Activated naive CD4-positive, alpha-beta T cell treated with anti-CD3 and anti-CD28 coated beads, Interleukin-2, amount 50 U/mL, for 72 hours (primary cell): ENCODE measurements at regions not wholly inside any gene's neighbourhood (a gene's known extent, or its start where the extent isn't known, plus 50 kb on each side); places are given as distances from the start of the nearest gene placed in this dataset.

ENCODE experiments used
- ATAC-seq, 2 donors: fragments of 150-1000 bp; cut with Tn5 transposase; 2 replicates each; pipeline ENCODE4 v1.10.0; 2021; ENCODE audit warnings: mild to moderate bottlenecking in 2 of 2, moderate library complexity in 2 of 2
- DNase-seq, 2 donors: peaks; one replicate each; pipeline ENCODE4 v3.0.0; 2021 to 2022; ENCODE audit warnings: low spot score in 2 of 2
- H3K27ac Mint-ChIP-seq, 2 donors: one replicate each; pipeline ENCODE4 v1.8.0; 2022; ENCODE audit warnings: mild to moderate bottlenecking in 2 of 2, mixed read lengths in 2 of 2
- H3K36me3 Mint-ChIP-seq, 2 donors: one replicate each; pipeline ENCODE4 v1.8.0; 2022; ENCODE audit warnings: mixed read lengths in 2 of 2
- H3K9me3 Mint-ChIP-seq, 2 donors: one replicate each; pipeline ENCODE4 v1.8.0; 2022; ENCODE audit warnings: mixed read lengths in 2 of 2

- H3K27ac Mint-ChIP-seq = no peak overlapping the region
- ATAC-seq (no peak), DNase-seq (no peak)
- H3K36me3 Mint-ChIP-seq = peaks cover 0 to 7% of the 10 kb centered on the region in 2 donors
- peaks cover 5 to 21% of the 10 kb centered on the region in 2 donors for H3K9me3 Mint-ChIP-seq
Observed at GRCh38 chr4:96675416-96675815, 835.5 kb downstream of the PDHA2 start.

- no peak for ATAC-seq
- Mint-ChIP-seq H3K36me3 (peaks cover 0 to 7% of the 10 kb centered on the region in 2 donors), H3K27ac (no peak overlapping the region), H3K9me3 (peaks cover 5 to 21% of the 10 kb centered on the region in 2 donors)
- DNase-seq = no peak
Observed at GRCh38 chr4:96675896-96676295, 836.0 kb downstream of the PDHA2 start.

- Mint-ChIP-seq H3K27ac (no peak overlapping the region), H3K36me3 (peaks cover 0 to 7% of the 10 kb centered on the region in 2 donors), H3K9me3 (peaks cover 5 to 17% of the 10 kb centered on the region in 2 donors)
- DNase-seq (no peak), ATAC-seq (no peak)
Observed at GRCh38 chr4:96676754-96677435, 837.0 kb downstream of the PDHA2 start.

DNA sequence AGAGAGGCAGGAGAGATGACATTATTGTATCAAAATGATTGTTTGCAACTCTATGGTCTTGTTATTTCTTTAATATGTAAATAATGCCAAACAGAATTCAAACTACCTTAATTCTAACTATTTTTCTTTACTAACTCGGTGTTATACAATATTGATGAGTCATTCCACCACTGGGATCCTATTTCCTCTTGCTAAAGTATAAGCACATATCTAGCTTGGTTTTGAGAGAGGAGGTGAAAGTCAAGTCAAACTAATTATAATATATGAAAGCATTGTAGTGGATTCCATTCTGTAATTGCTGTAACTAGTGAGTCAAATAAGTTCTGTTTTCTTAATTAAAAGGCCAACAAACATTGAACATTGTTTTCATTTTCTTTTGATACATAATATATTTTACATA lies 837.6 kb downstream of the PDHA2 start:
- Mint-ChIP-seq H3K27ac (no peak overlapping the region), H3K9me3 (peaks cover 5 to 17% of the 10 kb centered on the region in 2 donors), H3K36me3 (peaks cover 0 to 7% of the 10 kb centered on the region in 2 donors)
- no peak for ATAC-seq
- no peak for DNase-seq

- Mint-ChIP-seq H3K36me3 (no peaks in the 10 kb centered on the region), H3K9me3 (peaks cover 5 to 7% of the 10 kb centered on the region in 2 donors), H3K27ac (no peak overlapping the region)
- DNase-seq (no peak), ATAC-seq (no peak)
Observed at GRCh38 chr4:96681218-96681617, 841.3 kb downstream of the PDHA2 start.

DNA sequence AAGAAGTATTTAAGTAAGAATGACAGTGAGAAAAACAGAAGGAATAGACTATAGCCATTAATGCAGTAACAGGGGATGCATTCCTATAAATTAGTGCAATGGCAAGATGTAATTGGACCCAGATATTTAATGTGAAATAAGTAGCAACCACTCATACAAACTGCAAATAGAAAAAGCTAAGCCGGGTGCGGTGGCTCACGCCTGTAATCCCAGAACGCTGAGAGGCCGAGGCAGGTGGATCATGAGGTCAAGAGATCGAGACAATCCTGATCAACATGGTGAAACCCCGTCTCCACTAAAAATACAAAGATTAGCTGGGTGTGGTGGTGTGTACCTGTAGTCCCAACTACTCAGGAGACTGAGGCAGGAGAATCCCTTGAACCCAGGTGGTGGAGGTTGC lies 845.8 kb downstream of the PDHA2 start:
- peaks cover 3 to 5% of the 10 kb centered on the region in 2 donors for H3K9me3 Mint-ChIP-seq
- no peaks in the 10 kb centered on the region for H3K36me3 Mint-ChIP-seq

DNA sequence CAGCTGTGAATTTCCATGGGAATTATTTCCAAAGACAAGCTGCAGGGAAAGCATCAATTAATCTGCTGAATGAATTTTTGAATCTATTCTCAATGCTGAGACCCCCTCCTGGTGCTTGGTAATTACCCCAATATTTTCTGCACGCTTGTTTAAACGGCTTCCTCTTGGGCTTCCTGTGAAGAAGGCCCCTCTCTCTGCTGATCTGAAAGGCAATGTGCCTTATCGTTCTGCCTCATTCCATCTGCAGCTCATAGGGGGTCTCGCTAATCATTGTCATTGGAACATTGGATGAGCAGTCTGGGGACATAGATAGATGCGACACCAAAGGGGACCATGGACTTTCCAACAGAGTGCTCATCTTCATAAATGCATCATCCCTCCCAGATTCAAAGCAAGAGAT lies 851.6 kb downstream of the PDHA2 start:
- Mint-ChIP-seq H3K9me3 (peaks cover 10 to 15% of the 10 kb centered on the region in 2 donors), H3K36me3 (no peaks in the 10 kb centered on the region), H3K27ac (no peak overlapping the region)
- ATAC-seq = no peak
- no peak for DNase-seq

More for the DNA sequence above, 845.8 kb downstream of the PDHA2 start:
- ATAC-seq (no peak), DNase-seq (no peak)
- no peak overlapping the region for H3K27ac Mint-ChIP-seq

DNA sequence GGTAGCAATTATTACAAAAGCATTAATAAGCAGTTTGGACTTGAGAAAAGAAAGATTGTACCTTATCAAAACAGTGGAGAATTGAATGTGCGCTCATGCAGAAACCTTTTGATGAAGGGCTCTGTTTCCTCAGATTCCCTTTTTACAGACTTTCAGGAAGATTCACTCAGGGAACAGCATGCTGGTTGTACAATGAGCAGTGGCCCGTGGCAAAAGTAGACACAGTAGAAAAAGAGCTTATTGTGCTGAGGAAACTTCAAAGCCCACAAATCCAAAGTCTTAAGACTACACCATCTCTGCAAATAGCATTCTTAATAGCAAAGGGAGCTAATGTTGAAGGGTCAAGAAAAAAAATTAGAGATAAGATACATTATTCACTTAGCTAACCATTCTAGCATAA lies 858.9 kb downstream of the PDHA2 start:
- DNase-seq (no peak), ATAC-seq (no peak)
- peaks cover 0 to 5% of the 10 kb centered on the region in 2 donors for H3K9me3 Mint-ChIP-seq

DNA sequence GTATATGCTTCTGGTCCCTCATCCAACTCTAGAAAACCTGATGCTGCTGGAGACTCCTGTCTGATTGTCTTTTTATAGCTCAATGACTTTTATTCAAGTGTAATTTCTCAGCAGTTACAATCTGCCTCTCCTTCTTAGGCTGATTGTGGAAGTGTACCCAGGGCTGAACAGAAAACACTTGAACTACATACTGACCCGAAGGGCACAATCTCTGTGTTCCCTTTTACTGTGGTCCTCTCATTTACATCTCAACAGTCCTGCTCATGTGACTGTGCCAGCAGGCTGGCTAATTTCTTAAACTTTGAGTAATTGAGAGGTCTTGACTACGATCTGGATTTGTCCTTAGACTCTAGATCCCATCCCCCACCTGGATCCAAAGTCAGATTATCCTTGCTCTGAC lies 863.4 kb downstream of the PDHA2 start:
- ATAC-seq (no peak), DNase-seq (no peak)
- Mint-ChIP-seq H3K27ac (no peak overlapping the region), H3K36me3 (no peaks in the 10 kb centered on the region), H3K9me3 (no peaks in the 10 kb centered on the region)

More for the DNA sequence above, 858.9 kb downstream of the PDHA2 start:
- Mint-ChIP-seq H3K27ac (no peak overlapping the region), H3K36me3 (no peaks in the 10 kb centered on the region)

DNA sequence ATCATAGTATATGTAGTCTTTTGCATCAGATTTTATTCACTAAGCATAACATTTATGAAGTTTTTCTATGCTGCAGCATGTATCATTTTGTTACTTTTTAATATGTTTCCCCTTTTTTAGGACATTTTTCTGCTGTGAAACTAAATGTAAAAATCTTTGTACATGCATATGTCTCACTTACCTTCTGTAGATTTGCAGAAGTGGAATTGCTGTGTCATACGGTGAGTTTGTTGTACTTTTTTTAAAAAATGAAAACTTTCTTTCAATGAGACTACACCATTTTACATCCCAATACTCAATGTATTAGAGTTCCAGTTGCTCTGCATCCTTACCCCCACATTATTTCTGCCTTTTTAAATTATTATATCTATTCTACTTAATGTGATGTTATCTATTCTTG lies 868.9 kb downstream of the PDHA2 start:
- ATAC-seq (no peak), DNase-seq (no peak)
- Mint-ChIP-seq H3K9me3 (no peaks in the 10 kb centered on the region), H3K27ac (no peak overlapping the region), H3K36me3 (no peaks in the 10 kb centered on the region)

DNA sequence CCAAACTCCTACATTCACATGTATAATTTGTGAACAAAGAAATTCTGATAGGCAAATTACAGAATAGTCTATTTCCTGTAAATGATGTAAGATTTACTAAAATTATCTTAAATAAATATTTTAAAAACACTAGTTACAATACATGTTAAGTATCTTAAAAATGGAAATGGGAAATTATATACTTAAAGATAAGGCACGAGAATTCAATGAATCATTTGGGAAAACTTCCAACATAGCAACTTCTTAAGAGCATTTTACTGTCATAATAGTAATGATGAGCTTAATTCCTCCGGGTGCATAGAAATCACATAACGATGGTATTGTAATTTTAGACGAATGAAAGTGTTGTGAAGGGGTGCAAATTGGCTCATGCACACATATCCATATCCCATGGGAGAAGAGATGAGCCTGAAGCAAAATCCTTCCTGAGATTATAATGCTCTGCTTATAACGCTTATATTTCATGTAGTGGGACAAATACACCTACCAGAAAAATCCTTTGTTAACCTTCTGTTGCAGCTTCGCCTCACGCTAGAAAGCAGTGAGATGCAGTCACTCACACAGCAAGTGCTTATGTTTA lies 873.5 kb downstream of the PDHA2 start:
- no peak for DNase-seq
- H3K27ac Mint-ChIP-seq = no peak overlapping the region
- no peaks in the 10 kb centered on the region for H3K36me3 Mint-ChIP-seq
- no peak for ATAC-seq
- H3K9me3 Mint-ChIP-seq = no peaks in the 10 kb centered on the region

- DNase-seq = no peak
- H3K36me3 Mint-ChIP-seq = no peaks in the 10 kb centered on the region
- H3K9me3 Mint-ChIP-seq = peaks cover 7 to 23% of the 10 kb centered on the region in 2 donors
- no peak overlapping the region for H3K27ac Mint-ChIP-seq
- ATAC-seq = no peak
Observed at GRCh38 chr4:96729641-96730040, 889.7 kb downstream of the PDHA2 start.

DNA sequence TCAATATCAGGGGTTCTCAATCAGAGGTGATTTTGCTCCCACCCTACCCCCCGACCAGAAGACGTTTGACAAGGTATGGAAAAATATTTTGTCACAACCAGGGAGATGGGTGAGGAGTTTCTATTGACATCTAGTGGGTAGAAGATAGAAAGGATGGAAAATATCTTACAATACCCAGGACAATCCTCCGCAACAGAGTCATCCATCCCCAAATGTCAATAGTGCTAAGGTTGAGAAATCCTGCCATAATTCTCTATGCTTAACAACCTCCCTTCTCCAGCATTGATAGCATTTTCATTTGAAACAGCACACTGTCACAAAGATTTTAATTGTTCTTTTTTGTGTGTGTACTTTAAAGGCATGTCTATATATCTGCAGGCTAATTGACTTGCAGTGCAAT lies 890.5 kb downstream of the PDHA2 start:
- no peak overlapping the region for H3K27ac Mint-ChIP-seq
- H3K36me3 Mint-ChIP-seq = no peaks in the 10 kb centered on the region
- H3K9me3 Mint-ChIP-seq = peaks cover 7 to 22% of the 10 kb centered on the region in 2 donors
- no peak for ATAC-seq
- DNase-seq = no peak

DNA sequence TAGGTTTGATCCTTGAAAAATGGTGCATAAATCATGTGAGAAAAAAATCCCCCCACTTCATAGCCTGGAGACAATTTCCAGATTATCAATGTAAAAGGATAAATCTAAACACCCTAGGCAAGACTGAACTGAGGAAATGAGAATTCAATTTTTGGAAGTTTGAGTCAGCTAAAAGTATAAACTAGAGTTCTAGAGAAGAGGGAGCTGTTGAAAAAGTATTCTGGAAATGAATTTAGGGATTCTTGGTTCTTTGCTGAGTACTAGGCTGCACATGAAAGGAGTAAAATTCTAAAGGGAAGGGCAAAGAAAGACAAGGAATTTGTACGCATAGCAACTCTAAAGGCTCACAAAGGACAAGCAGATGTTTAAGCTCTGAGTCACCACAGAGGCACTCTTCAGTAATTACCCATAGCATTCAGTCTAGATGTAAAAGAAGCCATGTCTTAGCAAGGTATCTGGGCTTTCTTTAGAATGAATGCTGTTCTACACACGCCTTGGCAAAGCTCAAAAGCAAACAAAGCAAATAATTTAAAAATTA lies 896.5 kb downstream of the PDHA2 start:
- ATAC-seq (no peak), DNase-seq (no peak)
- Mint-ChIP-seq H3K36me3 (no peaks in the 10 kb centered on the region), H3K27ac (no peak overlapping the region), H3K9me3 (peaks cover 12 to 19% of the 10 kb centered on the region in 2 donors)

- DNase-seq (no peak), ATAC-seq (no peak)
- Mint-ChIP-seq H3K9me3 (peaks cover 5 to 8% of the 10 kb centered on the region in 2 donors), H3K27ac (no peak overlapping the region), H3K36me3 (no peaks in the 10 kb centered on the region)
Observed at GRCh38 chr4:96739101-96739500, 899.2 kb downstream of the PDHA2 start.

DNA sequence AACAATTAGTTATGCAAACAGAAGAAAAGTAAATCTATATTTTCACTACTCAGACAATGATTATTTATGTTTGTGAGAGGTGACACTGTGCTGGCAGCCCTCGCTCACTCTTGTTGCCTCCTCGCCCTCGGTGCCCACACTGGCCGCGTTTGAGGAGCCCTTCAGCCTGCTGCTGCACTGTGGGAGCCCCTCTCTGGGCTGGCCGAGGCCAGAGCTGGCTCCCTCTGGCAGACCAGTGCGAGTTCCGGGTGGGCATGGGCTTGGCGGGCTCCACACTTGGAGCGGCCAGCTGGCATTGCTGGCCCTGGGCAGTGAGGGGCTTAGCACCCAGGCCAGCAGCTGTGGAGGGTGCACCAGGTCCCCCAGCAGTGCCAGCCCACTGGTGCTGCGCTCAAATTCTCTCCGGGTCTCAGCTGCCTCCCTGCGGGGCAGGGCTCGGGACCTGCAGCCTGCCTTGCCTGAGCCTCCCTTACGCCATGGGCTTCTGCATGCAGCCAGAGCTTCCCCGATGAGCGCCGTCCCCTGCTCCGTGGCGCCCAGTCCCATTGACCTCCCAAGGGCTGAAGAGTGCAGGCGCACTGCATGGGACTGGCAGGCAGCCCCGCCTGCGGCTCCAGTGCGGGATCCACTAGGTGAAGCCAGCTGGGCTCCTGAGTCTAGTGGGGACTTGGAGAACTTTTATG lies 902.6 kb downstream of the PDHA2 start:
- no peak for ATAC-seq
- no peak for DNase-seq
- H3K27ac Mint-ChIP-seq = no peak overlapping the region
- H3K36me3 Mint-ChIP-seq = no peaks in the 10 kb centered on the region
- H3K9me3 Mint-ChIP-seq = peaks cover 4 to 5% of the 10 kb centered on the region in 2 donors

DNA sequence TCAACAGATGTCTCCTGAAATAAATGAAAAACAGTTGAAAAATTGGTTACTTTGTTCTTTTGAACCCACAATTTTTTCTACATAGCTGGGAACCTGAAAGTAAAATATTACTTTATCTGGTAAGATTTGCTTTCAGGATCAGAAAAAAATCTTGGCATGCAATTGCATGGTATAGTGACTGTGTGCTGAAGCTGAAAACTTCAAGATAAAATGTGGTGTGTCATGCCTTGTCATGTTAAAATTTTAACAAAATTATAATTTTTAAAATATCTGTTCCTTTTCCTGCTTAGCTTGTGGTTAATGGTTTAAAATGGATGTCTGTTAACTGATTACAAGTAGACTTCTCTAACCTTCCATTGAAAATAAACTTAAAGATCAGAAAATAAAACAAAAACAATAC lies 904.8 kb downstream of the PDHA2 start:
- Mint-ChIP-seq H3K27ac (no peak overlapping the region), H3K36me3 (no peaks in the 10 kb centered on the region), H3K9me3 (peaks cover 10 to 12% of the 10 kb centered on the region in 2 donors)
- ATAC-seq = no peak
- no peak for DNase-seq
